H1 (cell line): ENCODE measurements at regions not wholly inside any gene's neighbourhood (a gene's known extent, or its start where the extent isn't known, plus 50 kb on each side); places are given as distances from the start of the nearest gene placed in this dataset.
"Not testable (repeated sequence)": the region's sequence is repeated elsewhere in the genome, so short reads cannot be mapped to it uniquely, and the experiment has no call there.

Experiments
- CHD2 ChIP-seq: IDR thresholded peaks from 2 replicates; pipeline ENCODE4 v1.6.1; 2012; ENCODE audit warnings: low read length, improper control_type of control experiment
- FOSL1 ChIP-seq: IDR thresholded peaks from 2 replicates; pipeline ENCODE4 v1.6.1; 2011; ENCODE audit warnings: mild to moderate bottlenecking, low read depth, low read length, moderate library complexity; ENCODE audit not compliant: insufficient read depth
- POLR2A ChIP-seq, 2 experiments: IDR thresholded peaks; 1 replicate in 1 of 2; 2 replicates in 1 of 2; pipeline ENCODE4 v1.6.1; 2011; ENCODE audit warnings: low read depth in 2 of 2, low read length in 2 of 2, mild to moderate bottlenecking in 2 of 2; ENCODE audit errors: control extremely low read depth in 1 of 2
- SIN3A ChIP-seq, 2 experiments: IDR thresholded peaks in 1 of 2; conservative IDR thresholded peaks in 1 of 2; 2 replicates each; pipeline ENCODE4 v1.6.1; 2011 to 2012; ENCODE audit warnings: low read length in 2 of 2, improper control_type of control experiment in 1 of 2, low read depth in 1 of 2, mild to moderate bottlenecking in 1 of 2
- SP1 ChIP-seq: IDR thresholded peaks from 2 replicates; pipeline ENCODE4 v1.6.1; 2011; ENCODE audit warnings: low read depth, low read length
- TF ChIP-seq, protein P1 (sequence below), 3 experiments: IDR thresholded peaks; 1 replicate in 2 of 3; 2 replicates in 1 of 3; pipeline versions ENCODE4 v1.5.1 to v1.6.1; 2011; ENCODE audit warnings: low read length in 3 of 3, mild to moderate bottlenecking in 3 of 3, inconsistent platforms in 2 of 3, low read depth in 1 of 3, moderate library complexity in 1 of 3; ENCODE audit not compliant: insufficient read depth in 1 of 3; ENCODE audit errors: control extremely low read depth in 1 of 3

DNA sequence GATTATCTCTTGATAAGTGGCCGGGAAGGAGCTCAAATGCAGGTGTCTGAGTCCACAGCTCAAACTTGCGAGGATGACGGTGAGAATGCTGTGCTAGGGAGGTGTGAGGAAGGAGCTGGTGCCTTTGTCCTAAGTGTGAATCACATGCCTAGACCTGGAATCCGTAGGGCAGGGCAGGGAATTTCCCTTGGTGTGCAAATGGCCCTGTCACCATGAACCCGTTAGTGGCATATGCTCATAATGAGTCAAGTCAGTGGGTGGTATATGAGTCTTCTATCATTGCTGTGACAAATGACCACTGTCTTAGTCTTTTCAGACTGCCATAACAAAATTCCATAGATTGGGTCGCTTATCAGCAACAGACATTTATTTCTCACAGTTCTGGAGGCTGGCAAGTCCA lies 163.1 kb upstream of the NBPF12 start:
- not testable (repeated sequence) for TF ChIP-seq POLR2A (IDR thresholded peaks at IDR 0.05; ENCODE audit: control extremely low read depth in 1 of 2, low read depth in 2 of 2, low read length in 2 of 2); CHD2; FOSL1; SP1; SIN3A (conservative IDR thresholded peaks at IDR 0.05 in 1 of 2, IDR thresholded peaks at IDR 0.05 in 1 of 2; ENCODE audit: low read depth in 1 of 2, low read length in 2 of 2)
- TF ChIP-seq, protein P1, sequence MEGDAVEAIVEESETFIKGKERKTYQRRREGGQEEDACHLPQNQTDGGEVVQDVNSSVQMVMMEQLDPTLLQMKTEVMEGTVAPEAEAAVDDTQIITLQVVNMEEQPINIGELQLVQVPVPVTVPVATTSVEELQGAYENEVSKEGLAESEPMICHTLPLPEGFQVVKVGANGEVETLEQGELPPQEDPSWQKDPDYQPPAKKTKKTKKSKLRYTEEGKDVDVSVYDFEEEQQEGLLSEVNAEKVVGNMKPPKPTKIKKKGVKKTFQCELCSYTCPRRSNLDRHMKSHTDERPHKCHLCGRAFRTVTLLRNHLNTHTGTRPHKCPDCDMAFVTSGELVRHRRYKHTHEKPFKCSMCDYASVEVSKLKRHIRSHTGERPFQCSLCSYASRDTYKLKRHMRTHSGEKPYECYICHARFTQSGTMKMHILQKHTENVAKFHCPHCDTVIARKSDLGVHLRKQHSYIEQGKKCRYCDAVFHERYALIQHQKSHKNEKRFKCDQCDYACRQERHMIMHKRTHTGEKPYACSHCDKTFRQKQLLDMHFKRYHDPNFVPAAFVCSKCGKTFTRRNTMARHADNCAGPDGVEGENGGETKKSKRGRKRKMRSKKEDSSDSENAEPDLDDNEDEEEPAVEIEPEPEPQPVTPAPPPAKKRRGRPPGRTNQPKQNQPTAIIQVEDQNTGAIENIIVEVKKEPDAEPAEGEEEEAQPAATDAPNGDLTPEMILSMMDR (IDR thresholded peaks at IDR 0.05; ENCODE audit: control extremely low read depth in 1 of 3, insufficient read depth in 1 of 3, low read depth in 1 of 3, low read length in 3 of 3): not testable (repeated sequence)
